ENCODE measurements at regions not wholly inside any gene's neighbourhood (a gene's known extent, or its start where the extent isn't known, plus 50 kb on each side); places are given as distances from the start of the nearest gene placed in this dataset.

- no peak overlapping the region for H3K4me3 ChIP-seq (ENCODE audit: low read length)
- TF ChIP-seq CTCF (IDR thresholded peaks at IDR 0.05; ENCODE audit: insufficient read depth, low read depth, low read length, missing control alignments): no peak
- DNase-seq (ENCODE audit: low read depth): no peak
Observed at GRCh38 chr6:82573254-82573972, 209.8 kb downstream of the TPBG start.

- no peak for DNase-seq (ENCODE audit: low read depth)
- TF ChIP-seq CTCF (IDR thresholded peaks at IDR 0.05; ENCODE audit: insufficient read depth, low read depth, low read length, missing control alignments): no peak
- H3K4me3 ChIP-seq (ENCODE audit: low read length): no peak overlapping the region
Observed at GRCh38 chr6:82576284-82576683, 212.7 kb downstream of the TPBG start.

GRCh38 chr6:82584194-82584695 is 220.6 kb downstream of the TPBG start:
- DNase-seq (ENCODE audit: low read depth): no peak
- no peak overlapping the region for H3K4me3 ChIP-seq (ENCODE audit: low read length)
- no peak for TF ChIP-seq CTCF (IDR thresholded peaks at IDR 0.05; ENCODE audit: insufficient read depth, low read depth, low read length, missing control alignments)

GRCh38 chr6:82584856-82585255 is 221.2 kb downstream of the TPBG start:
- no peak for DNase-seq (ENCODE audit: low read depth)
- no peak overlapping the region for H3K4me3 ChIP-seq (ENCODE audit: low read length)
- no peak for TF ChIP-seq CTCF (IDR thresholded peaks at IDR 0.05; ENCODE audit: insufficient read depth, low read depth, low read length, missing control alignments)

- TF ChIP-seq CTCF (IDR thresholded peaks at IDR 0.05; ENCODE audit: insufficient read depth, low read depth, low read length, missing control alignments): peak; percentile 20
- H3K4me3 ChIP-seq (ENCODE audit: low read length): no peak overlapping the region
- peak; percentile 25 for DNase-seq (ENCODE audit: low read depth)
Observed at GRCh38 chr6:82588020-82588419, 224.4 kb downstream of the TPBG start.

- no peak overlapping the region for H3K4me3 ChIP-seq (ENCODE audit: low read length)
- no peak for TF ChIP-seq CTCF (IDR thresholded peaks at IDR 0.05; ENCODE audit: insufficient read depth, low read depth, low read length, missing control alignments)
- DNase-seq (ENCODE audit: low read depth): no peak
Observed at GRCh38 chr6:82588859-82589412, 225.3 kb downstream of the TPBG start.

Measured in epithelial cell of esophagus (primary cell).